Loucy (cell line): ENCODE measurements at regions not wholly inside any gene's neighbourhood (a gene's known extent, or its start where the extent isn't known, plus 50 kb on each side); places are given as distances from the start of the nearest gene placed in this dataset.

Experiments
- EZH2phosphoT487 ChIP-seq: fragments of 200-600 bp; IDR thresholded peaks from 2 replicates; pipeline ENCODE4 v1.6.1; 2018; ENCODE audit warnings: antibody characterized with exemption, mild to moderate bottlenecking, moderate library complexity, borderline replicate concordance
- TF ChIP-seq, protein P1 (sequence below): fragments of 200-600 bp; sonication (generic); conservative IDR thresholded peaks from 2 replicates; pipeline ENCODE4 v1.5.1; 2014; ENCODE audit warnings: mild to moderate bottlenecking, antibody characterized with exemption, low read length

DNA sequence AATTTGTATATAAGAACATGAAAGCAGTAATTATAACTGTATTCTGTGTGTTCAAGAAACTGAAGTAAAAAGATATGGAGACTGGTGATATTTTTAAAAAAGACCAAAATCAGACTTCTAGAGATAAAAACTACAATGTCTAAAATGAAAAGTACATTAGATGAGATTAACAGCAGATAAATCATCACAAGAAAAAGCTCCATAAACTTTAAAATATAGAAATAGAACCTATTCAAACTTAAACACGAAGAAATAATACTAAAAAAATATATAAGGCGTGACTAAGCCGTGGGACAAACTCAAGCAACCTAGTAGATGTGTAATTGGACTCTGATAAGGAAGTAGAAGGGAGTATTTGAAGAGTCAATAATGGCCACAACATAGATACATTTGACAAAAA, 189.1 kb upstream of the ZMIZ1 start:
- TF ChIP-seq, protein P1, sequence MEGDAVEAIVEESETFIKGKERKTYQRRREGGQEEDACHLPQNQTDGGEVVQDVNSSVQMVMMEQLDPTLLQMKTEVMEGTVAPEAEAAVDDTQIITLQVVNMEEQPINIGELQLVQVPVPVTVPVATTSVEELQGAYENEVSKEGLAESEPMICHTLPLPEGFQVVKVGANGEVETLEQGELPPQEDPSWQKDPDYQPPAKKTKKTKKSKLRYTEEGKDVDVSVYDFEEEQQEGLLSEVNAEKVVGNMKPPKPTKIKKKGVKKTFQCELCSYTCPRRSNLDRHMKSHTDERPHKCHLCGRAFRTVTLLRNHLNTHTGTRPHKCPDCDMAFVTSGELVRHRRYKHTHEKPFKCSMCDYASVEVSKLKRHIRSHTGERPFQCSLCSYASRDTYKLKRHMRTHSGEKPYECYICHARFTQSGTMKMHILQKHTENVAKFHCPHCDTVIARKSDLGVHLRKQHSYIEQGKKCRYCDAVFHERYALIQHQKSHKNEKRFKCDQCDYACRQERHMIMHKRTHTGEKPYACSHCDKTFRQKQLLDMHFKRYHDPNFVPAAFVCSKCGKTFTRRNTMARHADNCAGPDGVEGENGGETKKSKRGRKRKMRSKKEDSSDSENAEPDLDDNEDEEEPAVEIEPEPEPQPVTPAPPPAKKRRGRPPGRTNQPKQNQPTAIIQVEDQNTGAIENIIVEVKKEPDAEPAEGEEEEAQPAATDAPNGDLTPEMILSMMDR, result no peak
- no peak for TF ChIP-seq EZH2phosphoT487
